ENCODE measurements at regions not wholly inside any gene's neighbourhood (a gene's known extent, or its start where the extent isn't known, plus 50 kb on each side); places are given as distances from the start of the nearest gene placed in this dataset.

DNA sequence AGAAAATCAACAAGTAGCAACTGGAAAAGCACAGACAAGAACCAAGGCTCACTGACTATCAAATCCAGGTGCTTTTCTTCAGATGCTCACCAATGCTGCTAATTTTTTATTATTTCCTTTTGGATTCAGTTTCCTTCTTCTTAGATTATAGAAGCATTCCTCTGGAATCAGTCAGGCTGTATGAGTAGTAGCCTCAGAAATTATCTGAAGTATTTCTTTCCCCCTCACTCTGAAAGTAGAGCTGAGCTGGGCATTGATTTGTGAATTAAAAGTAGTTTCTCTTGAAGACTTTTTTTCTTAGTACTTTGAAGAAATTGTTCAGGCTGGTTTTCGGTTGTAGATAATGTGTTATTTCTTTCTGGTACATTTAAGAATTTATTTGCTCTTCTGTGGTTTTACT, 273.7 kb downstream of the NOL4 start:
- DNase-seq: no peak

DNA sequence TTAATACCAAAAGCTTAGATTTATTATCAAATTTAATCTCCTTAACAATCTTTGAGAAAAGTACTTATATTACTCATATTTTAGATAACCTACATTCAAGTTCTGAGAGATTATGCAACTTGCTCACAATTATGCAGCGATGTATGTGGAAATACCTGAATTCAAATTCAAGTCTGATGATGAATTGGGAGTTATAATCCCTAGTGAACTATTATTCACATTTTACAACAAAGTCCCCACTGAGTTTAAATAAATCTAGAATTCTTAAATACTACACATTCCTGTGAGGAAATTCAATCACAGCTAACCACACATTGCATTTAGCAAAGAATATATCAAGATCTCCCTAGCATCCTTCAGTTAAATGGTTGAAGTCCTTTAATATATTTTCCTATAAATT, 278.4 kb downstream of the NOL4 start:
- DNase-seq: no peak

DNA sequence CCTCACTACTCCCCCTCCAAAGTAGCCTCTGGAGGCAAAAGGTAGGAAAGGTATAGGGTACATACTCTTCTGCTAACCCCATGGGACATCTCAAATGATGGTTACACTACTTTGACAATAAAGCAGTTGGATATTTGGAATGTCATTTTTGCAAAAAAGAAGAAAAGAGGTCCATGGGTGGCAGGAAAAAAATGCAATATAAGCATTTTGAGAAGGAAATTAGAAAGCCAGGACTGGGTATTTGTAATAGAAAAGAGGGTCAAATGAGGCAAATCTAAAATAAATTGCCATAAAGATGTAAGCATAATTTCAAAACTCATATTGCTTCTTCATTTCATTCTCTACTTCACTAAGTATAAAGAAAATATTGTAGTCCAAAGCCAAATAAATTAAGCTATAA, 280.2 kb downstream of the NOL4 start:
- DNase-seq: peak; percentile 50

DNA sequence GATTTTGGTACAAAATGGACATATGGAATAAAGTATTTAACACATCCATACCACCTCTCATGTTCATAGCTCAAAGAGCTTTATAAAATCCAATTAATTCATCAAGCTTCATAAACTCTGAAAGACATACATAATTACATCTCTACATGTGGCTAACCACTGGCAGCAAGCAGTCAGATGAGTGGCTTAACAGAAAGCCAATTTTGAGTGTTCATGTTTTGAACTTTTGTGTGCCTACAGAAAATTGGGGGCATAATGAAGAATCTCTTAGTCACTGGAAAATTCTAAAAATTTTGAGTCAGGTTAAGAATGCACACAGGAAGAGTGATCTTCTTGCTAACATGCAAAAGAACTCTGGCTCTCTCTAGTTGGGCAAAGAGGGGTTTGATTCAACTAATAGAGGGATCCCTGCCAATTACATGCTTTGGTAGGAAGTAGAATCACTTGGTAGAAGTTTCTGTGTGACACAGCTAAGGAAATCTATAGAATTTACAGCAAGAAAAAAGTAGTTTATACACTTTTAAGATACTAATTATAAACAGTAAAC, 287.4 kb downstream of the NOL4 start:
- peak; percentile 97 for DNase-seq

DNA sequence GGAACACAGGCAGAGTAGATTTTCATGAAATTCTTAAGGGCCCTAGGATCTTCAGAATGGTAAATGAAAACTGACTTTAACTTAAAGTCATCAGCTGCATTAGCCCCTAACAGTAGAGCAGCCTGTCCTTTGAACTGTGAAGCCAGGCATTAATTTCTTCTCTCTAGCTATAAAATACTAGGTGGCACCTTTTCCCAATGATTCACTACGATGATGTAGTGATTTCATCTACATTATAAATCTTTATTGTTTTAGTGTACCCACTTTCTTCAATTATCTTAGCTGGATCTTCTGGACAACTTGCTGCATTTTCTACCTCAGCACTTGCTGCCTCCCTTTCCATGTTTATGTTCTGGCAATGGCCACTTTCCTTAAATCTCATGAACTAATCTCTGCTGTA, 290.5 kb downstream of the NOL4 start:
- DNase-seq: no peak

DNA sequence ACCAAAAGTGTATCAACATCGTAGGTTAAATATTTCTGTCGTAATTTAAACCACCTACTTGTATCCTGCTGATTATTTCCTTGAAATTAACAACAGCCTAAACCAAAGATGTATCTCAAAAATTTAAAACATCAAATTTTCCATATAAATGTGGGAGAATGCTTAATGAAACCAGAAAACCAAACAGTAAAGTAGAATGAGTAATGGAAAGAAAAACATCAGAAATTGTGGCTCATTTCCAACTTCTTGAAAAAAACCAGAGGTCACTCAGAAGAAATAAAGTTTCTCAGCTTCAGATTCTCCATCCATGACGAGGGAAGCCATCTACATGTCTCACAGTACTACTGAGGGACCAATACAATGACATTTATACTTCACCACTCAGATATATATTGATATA, 296.5 kb downstream of the NOL4 start:
- DNase-seq: no peak

DNA sequence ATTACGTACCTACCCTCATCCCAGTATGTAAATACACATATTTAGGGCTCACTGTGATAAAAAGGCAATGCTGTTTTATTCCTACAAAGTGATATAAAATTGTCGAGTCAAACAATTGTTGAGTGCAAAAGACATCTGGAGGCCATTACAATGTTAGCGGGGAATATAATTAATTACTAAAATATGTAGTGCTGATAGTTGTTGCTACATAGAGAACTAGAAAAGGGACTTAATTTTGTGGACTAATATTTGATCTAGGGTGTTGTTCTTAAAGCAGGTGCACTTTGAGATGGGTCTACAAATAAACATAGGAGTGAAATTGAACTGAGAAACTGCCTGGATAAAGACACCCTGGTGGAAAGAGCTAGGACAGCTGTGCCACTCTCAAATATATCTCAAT, 300.1 kb downstream of the NOL4 start:
- peak; percentile 92 for DNase-seq

DNA sequence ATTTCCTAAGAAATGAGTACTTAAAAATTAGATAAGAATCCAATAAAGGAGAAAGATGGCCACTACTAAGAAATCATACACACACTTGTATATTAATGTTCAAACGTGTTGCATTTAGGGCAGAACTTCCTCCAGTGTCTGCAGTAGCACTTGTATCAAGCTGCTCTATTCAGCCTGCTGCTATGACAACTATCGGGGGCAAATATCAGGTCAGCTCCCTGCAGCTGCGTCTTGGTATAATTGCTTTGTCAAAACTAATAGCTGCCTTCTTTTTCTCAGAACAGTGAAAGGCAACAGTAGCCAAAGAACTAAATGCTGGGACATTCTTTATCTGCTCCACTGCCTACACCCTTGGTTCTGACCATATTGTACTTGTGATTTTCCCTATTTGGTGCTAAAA, 300.7 kb downstream of the NOL4 start:
- peak; percentile 100 for DNase-seq

DNA sequence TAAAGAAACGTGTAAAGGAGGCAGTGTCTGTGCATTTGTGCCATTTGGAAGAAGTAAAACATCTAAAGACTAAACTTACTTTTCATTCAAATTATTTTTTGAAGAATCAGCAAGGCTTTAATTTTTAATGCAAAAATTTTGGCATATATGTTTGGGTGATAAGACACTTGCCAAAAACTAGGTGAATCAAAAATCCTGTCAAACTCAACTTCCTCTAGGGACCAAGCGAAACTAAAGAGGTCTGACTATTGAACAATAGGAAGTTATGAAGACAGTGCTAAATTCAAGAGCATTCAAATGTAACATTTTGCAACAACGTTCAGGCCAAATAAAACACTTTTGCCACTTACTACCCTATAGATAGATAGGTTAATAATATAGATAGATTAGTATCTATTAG, 306.1 kb downstream of the NOL4 start:
- DNase-seq: peak; percentile 35

DNA sequence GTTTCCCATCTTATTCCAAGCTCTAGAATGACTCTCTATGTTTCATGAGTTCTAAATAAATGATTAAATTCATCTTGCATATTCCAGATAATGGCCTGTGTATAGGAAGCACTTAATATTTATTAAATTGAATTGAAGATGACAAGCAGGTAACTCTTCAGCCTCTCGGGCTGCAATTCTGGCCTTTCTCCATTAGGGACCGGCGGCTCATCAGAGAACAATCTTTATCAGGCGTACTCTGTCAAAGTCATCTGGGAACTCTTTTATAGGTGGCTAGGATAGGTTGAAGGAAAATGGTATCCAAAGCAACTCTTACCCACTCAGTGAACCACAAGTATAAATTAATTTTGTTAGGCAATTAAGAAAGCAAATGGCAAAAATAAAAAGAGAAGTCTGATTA, 308.5 kb downstream of the NOL4 start:
- DNase-seq: peak; percentile 64

DNA sequence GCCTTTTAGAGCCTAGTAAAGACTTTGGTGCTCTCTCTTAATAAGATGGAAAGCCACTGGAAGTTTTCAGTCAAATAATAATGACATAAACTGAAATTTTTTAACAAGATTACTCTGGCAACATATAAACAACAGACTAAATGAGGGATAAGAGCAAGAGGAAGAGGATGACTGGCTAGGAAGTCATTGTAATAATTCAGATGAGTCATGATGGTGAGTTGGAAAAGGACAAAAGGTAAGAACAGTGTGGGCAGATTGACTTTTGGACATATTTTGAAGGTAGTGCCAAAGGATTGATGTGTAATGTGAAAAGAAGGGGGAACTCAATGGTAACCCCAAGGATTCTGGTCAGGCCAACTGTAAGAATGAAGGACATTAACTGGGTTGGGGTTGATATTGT, 310.3 kb downstream of the NOL4 start:
- DNase-seq: peak; percentile 31

DNA sequence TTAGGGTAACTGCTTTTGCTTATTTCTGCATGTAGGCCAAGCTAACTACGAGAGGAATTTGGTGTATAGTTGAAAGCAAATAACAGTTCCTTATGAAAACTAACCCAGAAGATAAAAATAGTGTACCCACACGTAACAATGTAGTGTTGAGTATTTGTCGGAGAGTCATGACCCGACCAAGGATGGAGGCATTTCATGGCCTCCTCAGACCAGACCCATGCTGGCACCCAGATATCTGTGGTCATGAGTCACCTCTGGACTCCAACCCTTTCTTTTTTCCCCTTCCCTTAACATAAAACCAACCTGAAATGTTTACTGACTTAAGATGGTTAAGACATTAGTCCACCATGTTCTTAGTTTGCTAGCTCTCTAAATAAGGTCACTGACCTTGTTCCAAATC, 318.7 kb downstream of the NOL4 start:
- DNase-seq: no peak

DNA sequence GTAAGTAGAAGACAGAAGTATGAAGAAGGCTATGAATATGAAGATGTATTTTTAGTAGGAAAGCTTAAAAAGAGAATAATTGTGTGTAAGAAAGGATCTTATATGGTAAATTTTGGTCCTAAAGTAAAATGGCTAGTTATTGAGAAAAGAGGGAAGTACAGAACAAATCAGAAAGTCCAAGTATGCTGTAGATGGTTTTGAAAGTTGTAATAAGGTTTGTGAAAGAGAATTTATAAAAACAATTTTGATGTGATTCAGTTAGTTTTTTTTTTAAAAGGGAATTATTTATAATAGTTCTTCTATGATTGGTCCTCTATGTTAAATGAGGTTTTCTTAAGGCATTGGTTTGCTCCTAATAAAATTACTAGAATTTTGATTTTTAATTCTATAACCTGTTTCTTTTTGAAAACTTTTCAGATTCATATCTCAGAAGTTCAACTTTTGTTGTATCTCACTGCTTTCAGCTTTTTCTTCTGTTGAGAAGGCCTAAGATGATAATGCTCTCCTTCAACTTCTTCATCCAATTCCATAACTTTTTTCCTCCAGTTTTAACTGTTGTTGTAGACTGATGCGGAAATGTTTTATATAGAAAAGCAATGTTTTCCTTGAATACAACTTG, 322.7 kb downstream of the NOL4 start:
- DNase-seq: peak; percentile 42

DNA sequence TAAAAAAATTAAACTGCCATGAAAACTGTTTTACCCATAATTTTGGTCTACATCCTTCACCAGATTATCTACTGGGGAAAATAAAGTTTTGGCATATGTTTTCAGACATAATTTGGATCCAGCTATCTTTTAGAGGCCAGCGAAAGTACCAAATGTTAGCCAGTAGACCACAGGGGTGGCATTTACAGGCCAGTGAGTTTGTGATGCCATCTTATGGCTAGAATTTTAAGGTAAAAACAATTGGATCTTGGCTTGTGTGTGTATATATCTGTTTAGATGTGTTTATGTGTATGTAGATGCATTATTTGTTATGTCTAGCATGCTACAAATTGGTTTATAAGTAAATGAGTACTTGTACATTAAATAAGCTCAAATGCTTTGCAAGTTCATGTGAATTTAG, 322.6 kb downstream of the ASXL3 start:
- no peak for DNase-seq

DNA sequence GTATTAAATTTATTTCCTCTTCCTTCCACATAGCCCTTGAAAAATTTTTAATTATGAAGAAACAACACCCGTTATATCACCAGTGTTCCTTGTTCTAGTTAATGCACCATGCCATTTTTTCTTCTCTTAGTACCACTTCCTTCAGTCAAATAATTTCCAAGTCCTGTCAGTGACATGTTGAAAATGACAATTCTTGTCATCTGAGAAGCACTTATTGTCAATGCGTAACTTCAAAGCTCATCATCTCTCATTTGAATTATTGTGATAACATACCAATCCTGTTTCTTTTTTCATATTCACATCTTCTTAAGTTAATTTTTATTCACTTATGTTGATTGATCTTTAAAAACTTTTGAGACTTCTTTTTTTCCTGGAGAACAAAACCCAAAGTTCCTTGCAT, 320.4 kb downstream of the ASXL3 start:
- DNase-seq: no peak

DNA sequence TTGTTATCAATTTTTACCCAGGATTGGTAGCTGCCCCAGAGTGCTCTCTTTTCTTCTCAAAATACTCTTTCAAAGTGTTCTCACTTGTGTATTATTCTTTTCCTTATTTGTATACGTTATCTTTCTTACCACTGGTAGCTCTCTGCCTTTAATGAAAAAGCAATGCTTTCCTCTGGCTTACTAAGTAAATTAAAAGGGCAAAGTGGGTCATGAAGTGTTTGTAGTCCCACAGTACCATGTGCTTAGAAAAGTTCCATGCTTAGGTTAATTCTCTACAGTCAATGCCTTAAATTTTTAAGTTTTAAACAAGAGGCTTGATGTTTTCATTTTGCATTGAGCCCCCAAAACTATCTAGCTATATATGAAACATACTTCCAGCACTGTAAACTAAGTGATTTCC, 300.2 kb downstream of the ASXL3 start:
- DNase-seq: no peak

DNA sequence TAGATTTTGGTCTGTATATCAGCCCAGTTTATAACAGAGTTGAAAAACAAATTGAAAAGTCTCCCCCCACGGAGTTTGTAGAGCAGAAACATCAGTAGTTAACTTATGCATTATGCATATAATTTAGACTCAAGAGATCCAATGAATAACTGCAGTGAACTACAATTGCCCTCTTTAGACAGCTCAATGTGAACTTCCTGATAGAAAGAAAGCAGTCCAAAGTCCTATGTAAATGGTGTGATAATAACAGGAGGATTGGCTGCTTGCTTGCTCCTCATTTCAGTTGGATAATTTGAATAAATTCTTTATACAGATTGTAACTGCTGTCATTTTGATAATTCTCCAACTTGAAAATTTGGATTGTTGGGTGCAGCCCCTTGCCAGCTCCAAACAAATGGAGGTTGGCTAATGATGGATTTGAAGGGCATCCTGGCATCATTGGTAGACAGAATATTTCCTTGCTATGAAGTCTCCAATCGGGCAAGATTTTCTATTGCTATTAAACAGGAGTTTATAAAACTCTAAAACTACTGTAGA, 297.1 kb downstream of the ASXL3 start:
- DNase-seq: peak; percentile 39

DNA sequence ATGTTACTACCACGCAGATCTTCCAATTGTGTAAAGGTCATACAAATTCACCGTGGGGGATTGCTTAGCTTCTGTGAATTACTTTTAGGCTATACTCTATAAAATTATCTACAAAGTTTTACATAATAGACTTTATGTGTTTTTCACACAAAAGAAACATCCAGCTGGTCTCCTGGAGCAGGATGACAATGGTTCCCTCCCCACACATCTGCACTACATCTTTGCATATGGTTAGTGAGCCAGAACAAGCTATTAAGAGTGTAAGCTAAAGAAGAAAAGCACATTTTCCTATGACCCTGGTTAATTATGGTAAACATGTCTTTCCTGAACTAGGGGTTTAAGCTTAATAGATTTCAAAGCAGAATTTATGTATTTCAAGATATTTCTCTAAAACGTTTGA, 295.1 kb downstream of the ASXL3 start:
- DNase-seq: peak; percentile 96

DNA sequence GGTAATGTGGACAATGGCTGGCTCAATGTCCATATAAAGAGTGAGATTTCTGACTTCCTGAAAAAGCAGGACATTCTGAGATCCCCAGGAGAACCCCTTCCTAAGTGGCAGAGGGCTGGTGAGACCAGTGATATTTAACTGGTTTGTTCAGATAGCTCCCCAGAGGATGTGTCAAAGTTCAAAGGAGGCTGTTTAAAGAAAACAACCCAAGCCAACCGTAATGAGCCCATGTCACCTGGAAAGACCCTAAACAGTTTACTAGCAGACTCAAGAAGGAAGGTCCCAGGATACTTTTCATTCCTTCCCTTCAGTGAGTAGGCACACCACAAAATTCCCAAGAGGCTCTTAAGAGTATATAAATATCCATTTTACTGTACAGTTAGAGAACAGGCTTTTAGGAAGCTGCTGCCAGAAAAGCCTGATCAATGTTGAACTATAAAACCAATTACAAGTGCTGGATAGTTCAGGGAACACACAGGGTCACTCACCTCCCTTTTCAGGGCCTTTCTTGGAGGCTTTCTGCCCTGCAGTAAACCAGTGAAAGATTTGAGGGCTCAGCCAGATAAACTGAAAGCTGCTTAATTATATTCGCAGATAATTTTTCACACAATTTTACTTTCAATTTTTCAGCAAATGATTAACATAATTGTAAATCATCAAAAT, 293.5 kb downstream of the ASXL3 start:
- peak; percentile 50 for DNase-seq

DNA sequence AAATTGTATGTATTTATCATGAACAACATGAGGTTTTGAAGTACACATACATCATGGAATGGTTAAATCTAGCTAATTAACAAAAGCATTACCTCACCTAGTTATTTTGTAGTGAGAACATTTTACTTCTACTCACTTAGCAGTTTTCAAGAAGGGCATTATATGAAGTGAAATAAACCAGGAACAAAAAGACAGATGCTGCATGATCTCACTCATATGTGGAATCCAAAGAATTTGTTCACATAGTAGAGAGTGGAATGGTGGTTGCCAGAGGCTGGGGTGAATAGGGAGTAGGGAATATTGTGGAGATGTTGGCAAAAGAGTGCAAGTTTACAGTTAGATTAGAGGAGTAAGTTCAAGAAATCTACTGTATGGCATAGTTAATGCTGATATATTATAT, 292.0 kb downstream of the ASXL3 start:
- peak; percentile 40 for DNase-seq

DNA sequence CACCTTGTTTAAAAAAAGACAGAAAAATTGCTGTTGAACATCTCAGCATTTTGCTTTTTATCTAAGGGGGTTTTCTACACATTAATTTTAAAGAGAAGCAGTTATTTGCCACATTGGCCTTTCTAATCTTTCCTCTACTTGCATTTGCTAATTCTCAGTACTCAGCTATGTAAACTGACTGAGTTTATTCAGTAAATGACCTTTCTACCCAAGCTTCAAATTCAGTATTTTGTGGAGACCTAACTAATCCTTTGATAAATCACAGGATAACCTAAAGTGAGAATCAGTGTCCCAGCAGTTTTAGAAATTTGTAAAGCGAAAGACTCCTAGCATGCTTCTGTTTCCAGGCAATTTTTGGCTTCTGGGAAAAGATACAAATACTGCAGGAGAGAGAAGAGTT, 288.4 kb downstream of the ASXL3 start:
- no peak for DNase-seq

DNA sequence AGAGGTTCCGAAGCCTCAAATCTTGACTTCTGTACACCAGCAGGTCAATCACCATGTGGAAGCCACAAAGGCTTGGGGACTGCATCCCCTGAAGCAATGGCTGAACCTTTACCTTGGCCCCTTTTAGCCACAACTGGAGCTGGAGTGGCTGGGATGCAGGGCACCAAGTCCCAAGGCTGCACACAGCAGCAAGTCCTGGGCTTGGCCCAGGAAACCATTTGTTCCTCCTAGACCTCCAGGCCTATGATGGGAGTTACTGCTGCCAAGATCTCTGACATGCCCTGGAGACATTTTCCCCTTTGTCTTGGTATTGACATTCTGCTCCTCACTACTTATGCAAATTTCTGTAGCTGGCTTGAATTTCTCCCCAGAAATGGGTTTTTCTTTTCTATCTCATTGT, 285.9 kb downstream of the ASXL3 start:
- DNase-seq: no peak

DNA sequence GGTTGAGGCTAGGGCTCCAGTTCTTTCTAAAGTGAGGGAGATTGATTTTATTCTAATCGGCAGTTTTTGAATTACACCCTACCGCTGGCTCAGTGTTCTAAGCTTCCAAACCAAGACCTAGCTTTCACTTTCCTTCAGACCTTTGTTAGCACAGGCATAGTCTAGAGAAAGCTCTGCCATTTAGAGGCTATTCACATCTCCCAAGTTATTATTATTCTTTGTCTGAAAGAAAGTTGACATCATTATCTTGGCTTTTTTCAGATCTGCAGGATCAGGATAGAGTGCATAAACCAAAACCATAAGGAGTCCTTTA, 276.8 kb downstream of the ASXL3 start:
- no peak for DNase-seq

DNA sequence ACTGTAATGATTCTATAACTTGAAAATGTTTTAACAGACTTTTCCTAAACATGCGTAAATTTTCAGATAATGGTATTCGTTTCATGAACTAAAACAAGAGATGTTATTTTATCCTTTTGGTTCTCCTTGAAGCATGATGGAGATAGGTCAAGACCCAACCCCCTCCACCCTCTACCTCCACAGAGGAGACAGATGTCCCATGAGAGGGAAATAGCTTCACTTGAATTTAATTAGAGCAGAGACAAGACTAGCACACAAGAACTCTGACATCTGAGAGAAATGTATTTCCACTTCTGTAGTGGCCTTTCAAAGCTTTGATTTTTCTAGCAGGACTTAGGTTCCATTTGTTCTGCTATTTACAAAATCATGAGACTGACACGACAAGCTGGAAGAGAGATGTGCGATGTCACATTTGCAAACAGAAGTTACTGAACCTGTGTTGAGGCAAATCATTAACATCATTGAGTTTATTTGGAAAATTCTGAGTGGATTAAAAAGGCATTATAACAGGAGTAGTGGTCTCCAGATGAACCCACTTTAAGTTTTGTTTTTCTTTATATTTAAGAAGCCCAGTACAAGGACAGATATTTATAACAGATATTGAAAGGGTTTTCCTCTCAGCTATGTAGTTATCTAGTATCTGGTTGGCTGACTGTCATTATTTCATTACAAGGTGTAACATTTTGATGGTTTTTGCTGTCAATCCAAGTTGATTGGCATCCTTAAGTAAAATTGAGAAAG, 276.2 kb downstream of the ASXL3 start:
- no peak for DNase-seq

Measured in NCI-H69 (cell line).